ENCODE measurements at regions not wholly inside any gene's neighbourhood (a gene's known extent, or its start where the extent isn't known, plus 50 kb on each side); places are given as distances from the start of the nearest gene placed in this dataset.

DNA sequence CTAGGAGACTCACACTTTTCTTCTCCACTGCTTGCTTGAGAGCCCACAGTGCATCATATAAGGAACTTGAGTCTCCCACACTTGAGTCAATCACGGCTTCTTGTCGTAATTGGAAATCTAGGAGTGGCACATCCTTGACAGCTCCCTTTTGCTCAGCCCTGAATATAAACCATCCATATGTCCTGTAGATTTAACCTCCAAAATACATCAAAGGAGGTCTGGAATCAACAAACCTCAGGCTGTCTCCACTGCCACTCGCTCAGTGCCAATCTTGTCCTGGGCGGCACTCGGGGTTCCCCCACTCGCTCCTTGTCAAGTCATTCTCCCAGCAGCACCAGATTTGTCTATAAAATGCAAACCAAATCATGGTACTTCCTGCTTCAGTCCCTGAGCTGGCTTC lies 84.4 kb upstream of the UQCRFS1 start:
- TF ChIP-seq, protein P1, sequence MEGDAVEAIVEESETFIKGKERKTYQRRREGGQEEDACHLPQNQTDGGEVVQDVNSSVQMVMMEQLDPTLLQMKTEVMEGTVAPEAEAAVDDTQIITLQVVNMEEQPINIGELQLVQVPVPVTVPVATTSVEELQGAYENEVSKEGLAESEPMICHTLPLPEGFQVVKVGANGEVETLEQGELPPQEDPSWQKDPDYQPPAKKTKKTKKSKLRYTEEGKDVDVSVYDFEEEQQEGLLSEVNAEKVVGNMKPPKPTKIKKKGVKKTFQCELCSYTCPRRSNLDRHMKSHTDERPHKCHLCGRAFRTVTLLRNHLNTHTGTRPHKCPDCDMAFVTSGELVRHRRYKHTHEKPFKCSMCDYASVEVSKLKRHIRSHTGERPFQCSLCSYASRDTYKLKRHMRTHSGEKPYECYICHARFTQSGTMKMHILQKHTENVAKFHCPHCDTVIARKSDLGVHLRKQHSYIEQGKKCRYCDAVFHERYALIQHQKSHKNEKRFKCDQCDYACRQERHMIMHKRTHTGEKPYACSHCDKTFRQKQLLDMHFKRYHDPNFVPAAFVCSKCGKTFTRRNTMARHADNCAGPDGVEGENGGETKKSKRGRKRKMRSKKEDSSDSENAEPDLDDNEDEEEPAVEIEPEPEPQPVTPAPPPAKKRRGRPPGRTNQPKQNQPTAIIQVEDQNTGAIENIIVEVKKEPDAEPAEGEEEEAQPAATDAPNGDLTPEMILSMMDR (conservative IDR thresholded peaks at IDR 0.05; ENCODE audit: low read depth, low read length) = no peak
- TF ChIP-seq EZH2 (IDR thresholded peaks at IDR 0.05; ENCODE audit: borderline replicate concordance, low read depth, low read length, poor library complexity, severe bottlenecking) = no peak

Data from A673 (cell line).